ENCODE measurements at regions not wholly inside any gene's neighbourhood (a gene's known extent, or its start where the extent isn't known, plus 50 kb on each side); places are given as distances from the start of the nearest gene placed in this dataset.
A peak's percentile ranks its signal among the peaks of the same experiment; 100 is the strongest.

DNA sequence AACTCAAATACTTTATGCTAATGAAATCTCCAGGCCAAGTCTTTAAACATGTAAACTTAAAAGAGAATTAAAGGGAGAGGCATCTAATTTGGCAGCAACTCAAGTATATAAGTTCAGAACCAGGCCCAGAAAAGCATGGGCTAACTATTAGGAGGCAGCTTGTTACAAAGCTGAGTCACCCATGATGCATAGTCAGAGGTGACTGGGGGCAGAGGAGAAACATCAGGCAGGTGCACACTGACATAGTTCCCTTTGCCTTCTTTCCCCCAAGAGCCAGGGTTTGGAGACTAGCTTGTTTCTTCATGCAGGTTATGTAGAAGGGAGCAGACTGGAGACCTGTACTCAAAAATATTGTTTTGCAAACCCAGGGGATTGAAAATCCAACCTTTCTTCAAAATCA, 619.0 kb downstream of the SOX6 start:
- Histone ChIP-seq H3K27me3 (no peaks in the 10 kb centered on the region), H3K9me3 (no peaks in the 10 kb centered on the region), H3K4me3 (ENCODE audit: low read depth, low read length) (no peak overlapping the region), H3K4me1 (no peaks in the 10 kb centered on the region), H3K36me3 (no peaks in the 10 kb centered on the region)
- TF ChIP-seq, protein P1, sequence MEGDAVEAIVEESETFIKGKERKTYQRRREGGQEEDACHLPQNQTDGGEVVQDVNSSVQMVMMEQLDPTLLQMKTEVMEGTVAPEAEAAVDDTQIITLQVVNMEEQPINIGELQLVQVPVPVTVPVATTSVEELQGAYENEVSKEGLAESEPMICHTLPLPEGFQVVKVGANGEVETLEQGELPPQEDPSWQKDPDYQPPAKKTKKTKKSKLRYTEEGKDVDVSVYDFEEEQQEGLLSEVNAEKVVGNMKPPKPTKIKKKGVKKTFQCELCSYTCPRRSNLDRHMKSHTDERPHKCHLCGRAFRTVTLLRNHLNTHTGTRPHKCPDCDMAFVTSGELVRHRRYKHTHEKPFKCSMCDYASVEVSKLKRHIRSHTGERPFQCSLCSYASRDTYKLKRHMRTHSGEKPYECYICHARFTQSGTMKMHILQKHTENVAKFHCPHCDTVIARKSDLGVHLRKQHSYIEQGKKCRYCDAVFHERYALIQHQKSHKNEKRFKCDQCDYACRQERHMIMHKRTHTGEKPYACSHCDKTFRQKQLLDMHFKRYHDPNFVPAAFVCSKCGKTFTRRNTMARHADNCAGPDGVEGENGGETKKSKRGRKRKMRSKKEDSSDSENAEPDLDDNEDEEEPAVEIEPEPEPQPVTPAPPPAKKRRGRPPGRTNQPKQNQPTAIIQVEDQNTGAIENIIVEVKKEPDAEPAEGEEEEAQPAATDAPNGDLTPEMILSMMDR (IDR thresholded peaks at IDR 0.05; ENCODE audit: low read depth, low read length): no peak
- DNase-seq: no peak

DNA sequence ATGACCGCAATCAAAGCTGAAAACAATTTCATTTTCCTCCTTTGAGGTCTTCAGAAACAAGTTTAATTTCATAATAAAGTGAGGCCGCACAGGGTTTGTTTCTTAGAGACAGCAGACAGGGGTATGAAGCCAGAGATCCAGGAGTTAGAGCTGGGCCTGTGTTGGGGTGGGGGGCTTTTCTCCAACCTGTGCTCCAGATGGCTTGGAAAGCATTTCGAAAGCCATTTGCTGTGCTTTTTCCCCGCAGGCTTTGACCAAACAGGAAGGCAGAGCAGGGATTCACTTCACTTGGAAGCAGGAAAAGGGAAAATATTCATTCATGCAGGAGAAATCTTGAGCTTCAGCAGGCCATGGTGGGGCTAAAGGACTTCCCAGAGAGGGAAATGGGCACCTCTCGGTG, 617.4 kb downstream of the SOX6 start:
- Histone ChIP-seq H3K9me3 (no peaks in the 10 kb centered on the region), H3K36me3 (no peaks in the 10 kb centered on the region), H3K27me3 (no peaks in the 10 kb centered on the region), H3K4me1 (no peaks in the 10 kb centered on the region; the same call in 1 of the 2 replicates), H3K4me3 (ENCODE audit: low read depth, low read length) (no peak overlapping the region)
- TF ChIP-seq, protein P1 (IDR thresholded peaks at IDR 0.05; ENCODE audit: low read depth, low read length): no peak
- DNase-seq: no peak

GRCh38 chr11:15742626-15743519, 613.5 kb downstream of the SOX6 start:
- Histone ChIP-seq H3K9me3 (no peaks in the 10 kb centered on the region), H3K4me1 (no peaks in the 10 kb centered on the region; the same call in 1 of the 2 replicates), H3K36me3 (no peaks in the 10 kb centered on the region), H3K27me3 (no peaks in the 10 kb centered on the region), H3K4me3 (ENCODE audit: low read depth, low read length) (no peak overlapping the region)
- TF ChIP-seq, protein P1 (IDR thresholded peaks at IDR 0.05; ENCODE audit: low read depth, low read length): no peak
- peak; percentile 21 for DNase-seq

DNA sequence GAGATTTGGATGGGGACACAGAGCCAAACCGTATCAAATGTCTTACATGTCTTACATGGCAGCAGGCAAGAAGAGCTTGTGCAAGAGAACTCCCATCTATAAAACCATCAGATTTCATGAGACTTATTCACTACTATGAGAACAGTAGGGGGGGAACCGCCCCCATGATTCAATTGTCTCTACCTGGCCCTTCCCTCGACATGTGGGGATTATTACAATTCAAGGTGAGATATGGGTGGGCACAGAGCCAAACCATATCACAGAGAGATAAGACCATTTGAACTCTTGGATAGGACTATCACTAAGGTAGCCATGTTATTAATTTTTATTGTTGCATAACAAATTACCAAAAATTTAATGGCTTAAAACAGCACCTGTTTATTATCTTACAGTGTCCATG, 611.7 kb downstream of the SOX6 start:
- Histone ChIP-seq H3K27me3 (no peaks in the 10 kb centered on the region), H3K4me1 (no peaks in the 10 kb centered on the region; the same call in 1 of the 2 replicates), H3K36me3 (no peaks in the 10 kb centered on the region), H3K9me3 (no peaks in the 10 kb centered on the region), H3K4me3 (ENCODE audit: low read depth, low read length) (no peak overlapping the region)
- no peak for DNase-seq
- TF ChIP-seq, protein P1 (IDR thresholded peaks at IDR 0.05; ENCODE audit: low read depth, low read length): no peak

- DNase-seq: no peak
These were observed 611.1 kb downstream of the SOX6 start for GRCh38 chr11:15745266-15745665.

More at GRCh38 chr11:15745266-15745665, 611.1 kb downstream of the SOX6 start:
- Histone ChIP-seq H3K27me3 (no peaks in the 10 kb centered on the region), H3K4me3 (ENCODE audit: low read depth, low read length) (no peak overlapping the region), H3K9me3 (no peaks in the 10 kb centered on the region), H3K4me1 (no peaks in the 10 kb centered on the region; the same call in 1 of the 2 replicates), H3K36me3 (no peaks in the 10 kb centered on the region)
- TF ChIP-seq, protein P1 (IDR thresholded peaks at IDR 0.05; ENCODE audit: low read depth, low read length): no peak

All from BE2C (cell line).